Tibial nerve (tissue), 4 donors: ENCODE measurements at regions not wholly inside any gene's neighbourhood (a gene's known extent, or its start where the extent isn't known, plus 50 kb on each side); places are given as distances from the start of the nearest gene placed in this dataset.

ENCODE experiments used
- DNase-seq, 2 donors: peaks; one replicate each; pipeline ENCODE4 v3.0.0-alpha.2; 2019; ENCODE audit warnings: low spot score in 2 of 2
- H3K27ac ChIP-seq, 4 donors: fragments of 200-600 bp; sonication (generic) in 3 of 4; one replicate each; pipeline ENCODE4 v1.5.1; 2017 to 2019; ENCODE audit warnings: mild to moderate bottlenecking in 1 of 4
- H3K27me3 ChIP-seq, 2 donors: fragments of 200-600 bp; sonication (generic) in 1 of 2; one replicate each; pipeline versions ENCODE4 v1.5.1 to v1.6.0; 2017 to 2019
- H3K36me3 ChIP-seq, 3 donors: fragments of 200-600 bp; sonication (generic); one replicate each; pipeline ENCODE4 v1.5.1; 2018 to 2019
- H3K4me1 ChIP-seq, 4 donors: fragments of 200-600 bp; sonication (generic) in 3 of 4; one replicate each; pipeline ENCODE4 v1.5.1; 2017 to 2019
- H3K4me3 ChIP-seq, 4 donors: fragments of 200-600 bp; sonication (generic) in 3 of 4; one replicate each; pipeline ENCODE4 v1.5.1; 2017 to 2019; ENCODE audit warnings: mild to moderate bottlenecking in 1 of 4, moderate library complexity in 1 of 4
- H3K9me3 ChIP-seq, 4 donors: fragments of 200-600 bp; sonication (generic) in 3 of 4; one replicate each; pipeline ENCODE4 v1.5.1; 2017 to 2019
- CTCF ChIP-seq, 5 experiments: fragments of 200-600 bp in 3 of 5; fragments of 450-650 bp in 2 of 5; sonication (generic) in 3 of 5; IDR thresholded peaks; one replicate each; pipeline ENCODE4 v1.5.1; 2016 to 2019; ENCODE audit warnings: antibody characterized with exemption in 5 of 5, mild to moderate bottlenecking in 3 of 5, moderate library complexity in 2 of 5
- EP300 ChIP-seq, 2 donors: sonication (generic); formaldehyde crosslinking; IDR thresholded peaks; one replicate each; pipeline ENCODE4 v1.6.1; 2017; ENCODE audit warnings: antibody characterized with exemption in 2 of 2, mild to moderate bottlenecking in 1 of 2
- POLR2A ChIP-seq, 2 donors: fragments of 450-650 bp; IDR thresholded peaks; one replicate each; pipeline ENCODE4 v1.6.1; 2017; ENCODE audit warnings: antibody characterized with exemption in 2 of 2, mild to moderate bottlenecking in 2 of 2, moderate library complexity in 2 of 2
- WGBS, 2 donors: methylation state at CpG; one replicate each; pipeline ENCODE4 v1.1.5; 2018; 5-methylcytosine and 5-hydroxymethylcytosine counted together

- Histone ChIP-seq H3K9me3 (no peaks in the 10 kb centered on the region), H3K36me3 (no peaks in the 10 kb centered on the region), H3K27me3 (no peaks in the 10 kb centered on the region), H3K4me3 (no peak overlapping the region), H3K27ac (no peak overlapping the region), H3K4me1 (no peaks in the 10 kb centered on the region)
- TF ChIP-seq POLR2A (IDR thresholded peaks at IDR 0.05) = no peak
- no peak for TF ChIP-seq CTCF (IDR thresholded peaks at IDR 0.05)
- TF ChIP-seq EP300 (IDR thresholded peaks at IDR 0.05) = no peak
- 77 to 96% methylated on average over 6 to 7 of the region's 10 CpGs for WGBS, 2 donors
- DNase-seq = no peak
Measured at GRCh38 chr2:236935631-236936445, 149.9 kb upstream of the COPS8 start.

GRCh38 chr2:236936446-236936940, 149.2 kb upstream of the COPS8 start:
- DNase-seq = no peak
- Histone ChIP-seq H3K27me3 (no peaks in the 10 kb centered on the region), H3K4me3 (no peak overlapping the region), H3K9me3 (no peaks in the 10 kb centered on the region), H3K27ac (no peak overlapping the region), H3K4me1 (no peaks in the 10 kb centered on the region), H3K36me3 (no peaks in the 10 kb centered on the region)
- WGBS, 2 donors = 74 to 96% methylated on average over 7 of the region's 7 CpGs
- TF ChIP-seq CTCF (IDR thresholded peaks at IDR 0.05) = no peak
- TF ChIP-seq POLR2A (IDR thresholded peaks at IDR 0.05) = no peak
- no peak for TF ChIP-seq EP300 (IDR thresholded peaks at IDR 0.05)

- no peak overlapping the region for H3K4me3 ChIP-seq
- H3K36me3 ChIP-seq = no peaks in the 10 kb centered on the region
- H3K27me3 ChIP-seq = no peaks in the 10 kb centered on the region
- WGBS, 2 donors = 66 to 69% methylated on average over 3 of the region's 3 CpGs
- DNase-seq = peak in 1 of 2 donors; percentile 22
- H3K27ac ChIP-seq = no peak overlapping the region
- TF ChIP-seq EP300 (IDR thresholded peaks at IDR 0.05) (peak in 1 of 2 donors; percentile 6), CTCF (IDR thresholded peaks at IDR 0.05) (no peak), POLR2A (IDR thresholded peaks at IDR 0.05) (no peak)
- no peaks in the 10 kb centered on the region for H3K9me3 ChIP-seq
- no peaks in the 10 kb centered on the region for H3K4me1 ChIP-seq
Measured at GRCh38 chr2:236938126-236938525, 147.6 kb upstream of the COPS8 start.

GRCh38 chr2:236939271-236939670, 146.4 kb upstream of the COPS8 start:
- TF ChIP-seq POLR2A (IDR thresholded peaks at IDR 0.05) = no peak
- no peak for TF ChIP-seq CTCF (IDR thresholded peaks at IDR 0.05)
- TF ChIP-seq EP300 (IDR thresholded peaks at IDR 0.05) = no peak
- Histone ChIP-seq H3K4me1 (no peaks in the 10 kb centered on the region), H3K27ac (no peak overlapping the region), H3K36me3 (no peaks in the 10 kb centered on the region), H3K27me3 (no peaks in the 10 kb centered on the region), H3K9me3 (no peaks in the 10 kb centered on the region), H3K4me3 (no peak overlapping the region)
- DNase-seq = no peak
- 81 to 97% methylated on average over 2 of the region's 2 CpGs for WGBS, 2 donors

GRCh38 chr2:236939721-236940231, 145.9 kb upstream of the COPS8 start:
- TF ChIP-seq POLR2A (IDR thresholded peaks at IDR 0.05) (no peak), EP300 (IDR thresholded peaks at IDR 0.05) (no peak), CTCF (IDR thresholded peaks at IDR 0.05) (no peak)
- Histone ChIP-seq H3K9me3 (no peaks in the 10 kb centered on the region), H3K4me3 (no peak overlapping the region), H3K27me3 (no peaks in the 10 kb centered on the region), H3K27ac (no peak overlapping the region), H3K4me1 (no peaks in the 10 kb centered on the region), H3K36me3 (no peaks in the 10 kb centered on the region)
- whole genome bisulfite sequencing, 2 donors = 47 to 61% methylated on average over 11 of the region's 11 CpGs
- no peak for DNase-seq
